ENCODE measurements at regions not wholly inside any gene's neighbourhood (a gene's known extent, or its start where the extent isn't known, plus 50 kb on each side); places are given as distances from the start of the nearest gene placed in this dataset.

DNA sequence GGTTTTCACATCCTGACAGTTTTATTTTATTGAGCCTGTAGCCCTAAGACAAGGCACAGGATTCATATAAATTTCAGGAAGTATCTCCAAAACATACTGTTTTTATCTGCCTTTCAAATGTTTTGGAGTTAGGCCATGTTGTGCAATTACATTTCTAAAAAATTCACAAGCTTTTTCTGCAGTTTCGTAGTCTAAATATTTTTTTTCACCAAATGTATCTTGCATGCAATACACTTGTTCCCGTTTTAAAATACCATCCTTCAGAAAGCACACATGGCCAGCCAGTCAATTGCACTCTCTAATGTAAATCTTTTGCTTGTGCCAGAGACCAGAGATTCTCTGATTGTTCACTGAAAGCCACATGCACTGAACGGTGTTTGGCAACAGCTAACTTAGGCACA, 161.5 kb upstream of the PRKCQ start:
- no peak overlapping the region for H3K4me3 ChIP-seq (ENCODE audit: low read depth, low read length)
- H3K79me2 ChIP-seq (ENCODE audit: control insufficient read depth, insufficient read depth, low read length, unreplicated experiment), result no peaks in the 10 kb centered on the region
- H3K4me1 ChIP-seq (ENCODE audit: control insufficient read depth, insufficient read depth, low read length, unreplicated experiment), result peaks cover 26% of the 10 kb centered on the region
- no peak overlapping the region for H3K27ac ChIP-seq (ENCODE audit: low read depth, low read length)
- peak overlapping the region; percentile 10 for H2AFZ ChIP-seq (ENCODE audit: low read length, unreplicated experiment)
- no peaks in the 10 kb centered on the region for H3K36me3 ChIP-seq (ENCODE audit: insufficient read depth, low read length)
- no peaks in the 10 kb centered on the region for H3K27me3 ChIP-seq (ENCODE audit: insufficient read depth, low read length)

DNA sequence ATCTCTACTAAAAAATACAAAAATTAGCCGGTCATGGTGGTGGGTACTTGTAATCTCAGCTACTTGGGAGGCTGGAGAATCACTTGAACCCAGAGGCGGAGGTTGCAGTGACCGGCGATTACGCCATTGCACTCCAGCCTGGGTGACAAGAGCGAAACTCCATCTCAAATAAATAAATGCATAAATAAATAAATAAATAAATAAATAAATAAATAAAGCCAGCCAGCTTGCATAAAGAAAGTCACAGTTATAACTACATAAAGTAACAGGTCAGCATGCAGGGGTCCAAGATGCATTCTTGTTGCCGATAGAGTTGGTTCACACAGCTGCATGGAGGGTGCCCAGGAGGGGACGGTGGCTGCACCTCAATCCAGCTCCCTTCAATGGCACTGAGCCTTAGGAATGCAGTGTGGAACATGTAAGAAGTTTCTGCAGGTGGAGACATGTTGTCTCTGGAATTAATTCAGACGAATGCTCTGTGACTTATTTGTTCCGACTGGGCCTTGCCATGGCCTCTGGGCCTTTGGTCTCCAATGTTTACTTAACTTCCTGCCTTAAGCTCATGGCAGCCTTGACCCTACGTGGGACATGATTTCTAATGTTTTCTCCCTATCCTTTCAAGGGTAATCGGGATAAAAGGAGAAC, 159.6 kb upstream of the PRKCQ start:
- no peaks in the 10 kb centered on the region for H3K27me3 ChIP-seq (ENCODE audit: insufficient read depth, low read length)
- H3K4me3 ChIP-seq (ENCODE audit: low read depth, low read length), result no peak overlapping the region
- H2AFZ ChIP-seq (ENCODE audit: low read length, unreplicated experiment), result no peak overlapping the region
- no peak overlapping the region for H3K27ac ChIP-seq (ENCODE audit: low read depth, low read length)
- peaks cover 26% of the 10 kb centered on the region for H3K4me1 ChIP-seq (ENCODE audit: control insufficient read depth, insufficient read depth, low read length, unreplicated experiment)
- H3K79me2 ChIP-seq (ENCODE audit: control insufficient read depth, insufficient read depth, low read length, unreplicated experiment), result no peaks in the 10 kb centered on the region
- H3K36me3 ChIP-seq (ENCODE audit: insufficient read depth, low read length), result no peaks in the 10 kb centered on the region

DNA sequence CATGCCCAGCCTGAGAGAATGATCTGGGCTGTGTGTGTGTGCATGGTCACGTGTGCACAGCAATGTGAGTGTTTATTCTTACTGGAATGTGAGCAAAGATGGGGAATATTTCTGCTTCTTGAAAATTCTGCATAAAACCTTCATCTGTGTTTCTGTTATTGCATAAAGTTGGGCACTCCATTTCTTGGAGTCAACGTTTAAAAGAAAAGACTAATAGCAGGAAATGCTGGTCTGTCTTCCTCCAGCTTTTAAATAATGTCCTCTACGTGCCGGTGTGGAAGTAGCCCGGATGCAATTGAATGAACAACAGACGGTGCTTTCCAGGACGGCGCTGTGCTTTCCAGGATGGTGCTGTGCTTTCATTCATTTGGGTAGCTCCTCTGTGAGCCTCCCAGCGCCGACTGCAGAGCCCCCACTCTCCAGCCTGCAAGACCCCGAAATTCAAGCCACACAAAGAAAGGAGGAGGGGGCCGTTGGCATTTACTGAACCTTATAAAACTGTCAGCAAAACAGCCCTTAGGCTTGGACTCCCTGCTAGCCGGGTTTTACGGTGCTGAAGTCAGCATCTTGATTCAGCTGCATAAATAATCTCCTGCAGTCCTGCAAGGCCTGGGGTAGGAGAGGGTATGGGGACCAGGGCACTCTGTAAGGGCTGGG, 158.2 kb upstream of the PRKCQ start:
- no peaks in the 10 kb centered on the region for H3K27me3 ChIP-seq (ENCODE audit: insufficient read depth, low read length)
- no peaks in the 10 kb centered on the region for H3K36me3 ChIP-seq (ENCODE audit: insufficient read depth, low read length)
- peak overlapping the region; percentile 87 for H2AFZ ChIP-seq (ENCODE audit: low read length, unreplicated experiment)
- no peak overlapping the region for H3K27ac ChIP-seq (ENCODE audit: low read depth, low read length)
- peak overlapping the region; percentile 66 for H3K4me3 ChIP-seq (ENCODE audit: low read depth, low read length)
- peaks cover 26% of the 10 kb centered on the region for H3K4me1 ChIP-seq (ENCODE audit: control insufficient read depth, insufficient read depth, low read length, unreplicated experiment)
- H3K79me2 ChIP-seq (ENCODE audit: control insufficient read depth, insufficient read depth, low read length, unreplicated experiment), result no peaks in the 10 kb centered on the region

DNA sequence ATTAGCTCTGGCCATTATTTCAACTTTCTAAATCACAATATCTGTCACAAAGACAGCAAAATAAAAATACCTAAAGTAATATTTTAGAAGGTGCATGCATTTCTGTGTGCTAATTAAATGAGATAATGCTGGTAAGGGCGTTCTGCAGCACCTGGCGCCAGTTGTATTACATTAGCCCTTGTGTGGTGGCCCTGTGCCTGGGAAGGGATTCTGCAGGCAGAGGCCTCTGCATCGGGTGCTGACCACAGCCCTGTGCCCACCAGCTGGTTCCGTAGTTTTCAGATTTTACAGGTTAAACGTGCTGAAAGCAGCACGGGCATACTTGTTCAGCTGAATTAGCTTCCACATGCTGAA, 157.7 kb upstream of the PRKCQ start:
- Histone ChIP-seq H3K4me3 (ENCODE audit: low read depth, low read length) (peak overlapping the region; percentile 66; the same call in 1 of the 2 replicates), H3K79me2 (ENCODE audit: control insufficient read depth, insufficient read depth, low read length, unreplicated experiment) (no peaks in the 10 kb centered on the region), H3K36me3 (ENCODE audit: insufficient read depth, low read length) (no peaks in the 10 kb centered on the region), H3K27me3 (ENCODE audit: insufficient read depth, low read length) (no peaks in the 10 kb centered on the region), H3K4me1 (ENCODE audit: control insufficient read depth, insufficient read depth, low read length, unreplicated experiment) (peaks cover 26% of the 10 kb centered on the region), H2AFZ (ENCODE audit: low read length, unreplicated experiment) (no peak overlapping the region), H3K27ac (ENCODE audit: low read depth, low read length) (no peak overlapping the region)

DNA sequence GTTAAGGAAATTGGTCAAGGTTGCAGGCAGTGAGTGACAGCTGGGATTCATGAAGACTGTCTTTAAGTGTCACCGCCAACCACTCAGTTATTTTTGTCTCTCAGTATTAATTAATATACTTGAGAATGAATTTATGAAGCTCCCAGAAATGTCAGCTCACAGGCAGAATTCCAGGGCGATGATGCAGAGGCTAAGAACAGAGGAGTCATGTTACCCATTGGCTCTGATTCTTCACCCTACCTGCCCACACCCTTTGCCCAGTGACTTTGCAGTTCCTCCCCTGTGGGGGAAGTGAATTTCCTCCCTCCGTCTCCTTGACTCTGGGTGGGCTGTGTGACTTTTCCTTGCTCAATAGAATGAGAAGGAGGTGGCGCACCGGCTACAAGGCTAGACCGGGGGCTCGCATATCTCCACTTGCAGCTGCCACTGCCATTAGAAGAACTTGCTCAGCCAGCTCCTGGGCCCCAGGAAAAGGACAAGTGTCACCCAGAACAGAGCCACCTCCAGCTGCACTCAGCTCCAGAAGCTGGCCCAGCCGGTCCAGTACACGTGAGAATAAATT, 157.1 kb upstream of the PRKCQ start:
- no peak overlapping the region for H3K27ac ChIP-seq (ENCODE audit: low read depth, low read length)
- H3K27me3 ChIP-seq (ENCODE audit: insufficient read depth, low read length), result no peaks in the 10 kb centered on the region

DNA sequence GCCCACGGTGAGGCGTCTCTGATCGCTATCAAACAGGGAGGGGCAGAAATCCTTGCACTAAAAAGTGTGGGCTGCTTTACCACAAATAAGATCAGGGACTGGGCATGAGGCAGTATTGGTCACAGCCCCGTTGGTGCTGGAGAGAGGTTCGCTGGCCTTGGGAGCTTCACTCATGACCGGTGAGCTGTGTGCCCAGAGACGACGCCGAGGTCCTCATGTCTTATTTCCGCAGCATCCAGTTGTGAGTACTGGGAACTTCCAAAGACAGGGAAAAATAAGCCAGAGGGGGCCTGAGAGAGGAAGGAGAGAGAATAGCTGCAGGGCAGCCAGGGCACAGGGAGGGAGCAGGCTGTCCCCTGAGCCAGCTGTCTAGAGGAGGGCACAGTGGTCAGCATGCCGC, 154.2 kb upstream of the PRKCQ start:
- Histone ChIP-seq H3K27ac (ENCODE audit: low read depth, low read length) (no peak overlapping the region), H3K4me3 (ENCODE audit: low read depth, low read length) (no peak overlapping the region), H3K79me2 (ENCODE audit: control insufficient read depth, insufficient read depth, low read length, unreplicated experiment) (no peaks in the 10 kb centered on the region), H2AFZ (ENCODE audit: low read length, unreplicated experiment) (no peak overlapping the region), H3K27me3 (ENCODE audit: insufficient read depth, low read length) (0 out of 2 replicates have a peak, but pooled peaks cover 3% of the 10 kb centered on the region), H3K36me3 (ENCODE audit: insufficient read depth, low read length) (no peaks in the 10 kb centered on the region), H3K4me1 (ENCODE audit: control insufficient read depth, insufficient read depth, low read length, unreplicated experiment) (peaks cover 21% of the 10 kb centered on the region)

More for the DNA sequence above, 157.1 kb upstream of the PRKCQ start:
- Histone ChIP-seq H3K79me2 (ENCODE audit: control insufficient read depth, insufficient read depth, low read length, unreplicated experiment) (no peaks in the 10 kb centered on the region), H3K4me3 (ENCODE audit: low read depth, low read length) (no peak overlapping the region), H3K36me3 (ENCODE audit: insufficient read depth, low read length) (no peaks in the 10 kb centered on the region), H2AFZ (ENCODE audit: low read length, unreplicated experiment) (no peak overlapping the region), H3K4me1 (ENCODE audit: control insufficient read depth, insufficient read depth, low read length, unreplicated experiment) (peaks cover 26% of the 10 kb centered on the region)

DNA sequence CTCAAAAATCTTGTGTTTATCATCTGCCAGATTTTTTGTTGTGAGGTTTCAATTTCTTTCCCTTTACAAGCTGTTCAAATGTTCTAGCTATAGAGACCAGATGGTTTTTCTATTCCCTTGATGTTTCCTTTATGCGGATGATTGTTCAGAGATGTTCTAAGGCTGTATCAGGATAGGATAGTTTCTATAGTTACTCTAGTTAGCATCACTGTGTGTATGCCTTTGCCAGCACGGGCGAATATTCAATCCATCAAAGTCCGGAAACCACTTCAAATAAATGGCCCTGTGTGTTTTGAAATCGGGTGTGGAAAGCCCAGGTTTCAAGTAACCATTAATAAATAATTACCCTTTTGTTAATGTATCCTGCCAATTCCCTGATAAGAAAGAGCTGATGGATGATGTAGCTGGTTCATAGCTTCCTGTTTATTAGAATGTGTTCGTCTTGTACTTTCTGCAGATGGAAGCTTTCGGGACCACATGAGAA, 149.8 kb upstream of the PRKCQ start:
- Histone ChIP-seq H2AFZ (ENCODE audit: low read length, unreplicated experiment) (no peak overlapping the region), H3K27ac (ENCODE audit: low read depth, low read length) (no peak overlapping the region), H3K27me3 (ENCODE audit: insufficient read depth, low read length) (0 out of 2 replicates have a peak, but pooled peaks cover 3% of the 10 kb centered on the region), H3K36me3 (ENCODE audit: insufficient read depth, low read length) (no peaks in the 10 kb centered on the region), H3K4me1 (ENCODE audit: control insufficient read depth, insufficient read depth, low read length, unreplicated experiment) (peaks cover 9% of the 10 kb centered on the region), H3K4me3 (ENCODE audit: low read depth, low read length) (no peak overlapping the region), H3K79me2 (ENCODE audit: control insufficient read depth, insufficient read depth, low read length, unreplicated experiment) (no peaks in the 10 kb centered on the region)

DNA sequence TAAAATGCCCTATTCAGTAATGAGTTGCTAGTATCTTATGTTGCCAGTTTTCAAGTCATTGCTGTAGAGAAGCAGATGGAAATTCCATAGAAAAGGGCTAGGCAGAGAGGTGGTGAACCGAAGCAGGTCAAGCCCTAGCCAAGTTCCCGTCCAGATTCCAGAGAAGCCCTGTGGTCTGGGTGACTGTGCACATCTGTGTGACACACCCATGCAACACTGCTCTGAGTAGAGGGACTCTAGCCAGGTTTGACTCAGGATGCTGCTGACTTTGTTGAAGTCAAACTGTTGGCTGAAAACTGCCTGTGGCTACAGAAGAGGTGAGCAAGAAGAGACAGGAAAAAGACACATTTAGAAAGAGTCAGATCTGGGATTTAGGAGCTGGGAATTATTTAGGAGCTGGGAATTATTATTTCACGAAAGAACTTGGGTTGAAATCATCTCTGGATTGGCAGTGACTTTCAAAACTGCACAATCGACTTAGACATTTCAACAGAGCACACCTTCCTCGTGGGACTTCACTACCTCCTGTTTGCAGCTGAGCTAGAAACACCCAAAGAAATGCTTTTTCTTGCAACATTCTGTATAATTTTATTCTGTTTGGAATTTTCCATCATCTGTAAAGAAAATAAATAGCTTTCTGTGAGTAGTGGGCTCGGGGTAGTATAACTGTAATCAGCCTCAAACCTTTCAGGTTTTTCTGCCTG, 149.1 kb upstream of the PRKCQ start:
- 0 out of 2 replicates have a peak, but pooled peaks cover 3% of the 10 kb centered on the region for H3K27me3 ChIP-seq (ENCODE audit: insufficient read depth, low read length)

DNA sequence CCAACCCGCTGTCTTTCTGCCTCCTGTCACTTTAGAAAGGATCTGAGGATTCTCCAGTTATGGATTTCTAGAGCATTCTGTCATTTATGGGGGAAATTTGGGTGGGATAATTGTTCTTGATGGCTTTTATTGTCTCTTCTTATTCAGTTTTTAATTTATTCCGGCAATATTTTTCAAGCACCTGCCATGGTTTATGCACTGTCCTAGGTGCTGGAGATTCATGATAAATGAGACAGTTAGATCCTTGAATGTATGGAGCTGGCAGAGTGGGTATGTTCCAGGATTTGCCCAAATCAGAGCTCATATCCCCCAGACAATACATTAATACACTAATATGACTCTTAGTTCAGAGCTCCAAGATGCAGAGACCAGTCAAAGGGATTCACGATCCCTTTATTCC, 146.8 kb upstream of the PRKCQ start:
- Histone ChIP-seq H2AFZ (ENCODE audit: low read length, unreplicated experiment) (no peak overlapping the region), H3K4me3 (ENCODE audit: low read depth, low read length) (no peak overlapping the region), H3K27me3 (ENCODE audit: insufficient read depth, low read length) (0 out of 2 replicates have a peak, but pooled peaks cover 3% of the 10 kb centered on the region), H3K36me3 (ENCODE audit: insufficient read depth, low read length) (no peaks in the 10 kb centered on the region), H3K79me2 (ENCODE audit: control insufficient read depth, insufficient read depth, low read length, unreplicated experiment) (no peaks in the 10 kb centered on the region), H3K4me1 (ENCODE audit: control insufficient read depth, insufficient read depth, low read length, unreplicated experiment) (peaks cover 18% of the 10 kb centered on the region), H3K27ac (ENCODE audit: low read depth, low read length) (no peak overlapping the region)

More for the DNA sequence above, 149.1 kb upstream of the PRKCQ start:
- Histone ChIP-seq H3K4me3 (ENCODE audit: low read depth, low read length) (no peak overlapping the region), H3K79me2 (ENCODE audit: control insufficient read depth, insufficient read depth, low read length, unreplicated experiment) (no peaks in the 10 kb centered on the region), H3K36me3 (ENCODE audit: insufficient read depth, low read length) (no peaks in the 10 kb centered on the region), H3K27ac (ENCODE audit: low read depth, low read length) (no peak overlapping the region), H2AFZ (ENCODE audit: low read length, unreplicated experiment) (no peak overlapping the region), H3K4me1 (ENCODE audit: control insufficient read depth, insufficient read depth, low read length, unreplicated experiment) (peaks cover 9% of the 10 kb centered on the region)

DNA sequence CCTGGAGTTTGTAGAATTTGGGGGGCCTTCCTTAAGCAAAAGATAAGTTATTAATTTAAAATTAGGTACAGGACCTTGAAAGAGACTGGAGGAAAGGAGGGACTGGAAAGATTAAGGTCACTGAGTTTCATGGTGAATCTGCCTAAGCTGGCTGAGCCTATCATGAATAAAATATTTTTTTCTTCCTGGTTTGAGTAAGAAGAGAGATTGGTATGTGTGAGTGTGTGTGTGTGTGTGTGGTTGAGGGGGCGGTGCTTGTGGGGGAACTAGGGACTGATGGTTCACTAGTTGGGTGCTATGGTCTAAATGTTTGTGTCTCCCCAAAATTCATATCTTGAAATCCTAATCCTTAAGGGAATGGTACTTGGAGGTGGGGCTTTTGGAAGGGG, 142.5 kb upstream of the PRKCQ start:
- H3K79me2 ChIP-seq (ENCODE audit: control insufficient read depth, insufficient read depth, low read length, unreplicated experiment), result no peaks in the 10 kb centered on the region
- peaks cover 21% of the 10 kb centered on the region for H3K4me1 ChIP-seq (ENCODE audit: control insufficient read depth, insufficient read depth, low read length, unreplicated experiment)
- H3K4me3 ChIP-seq (ENCODE audit: low read depth, low read length), result peak overlapping the region; percentile 70
- no peaks in the 10 kb centered on the region for H3K36me3 ChIP-seq (ENCODE audit: insufficient read depth, low read length)
- H3K27me3 ChIP-seq (ENCODE audit: insufficient read depth, low read length), result no peaks in the 10 kb centered on the region
- H3K27ac ChIP-seq (ENCODE audit: low read depth, low read length), result peak overlapping the region; percentile 97
- peak overlapping the region; percentile 46 for H2AFZ ChIP-seq (ENCODE audit: low read length, unreplicated experiment)

All from ACC112 (cell line).